IMR-90 (cell line): ENCODE measurements at regions not wholly inside any gene's neighbourhood (a gene's known extent, or its start where the extent isn't known, plus 50 kb on each side); places are given as distances from the start of the nearest gene placed in this dataset.

ENCODE experiments used
- NFE2L2 ChIP-seq: fragments of 150-350 bp; IDR thresholded peaks from 2 replicates; pipeline ENCODE4 v1.6.1; 2016; ENCODE audit warnings: low read depth, mild to moderate bottlenecking, low read length
- POLR2A ChIP-seq: IDR thresholded peaks from 2 replicates; pipeline ENCODE4 v1.6.1; 2012; ENCODE audit warnings: mild to moderate bottlenecking, low read depth, low read length
- RFX5 ChIP-seq: IDR thresholded peaks from 2 replicates; pipeline ENCODE4 v1.8.0; 2012; ENCODE audit warnings: low read depth, mild to moderate bottlenecking, low read length, moderate library complexity
- SMC3 ChIP-seq: fragments of 150-350 bp; IDR thresholded peaks from 2 replicates; pipeline ENCODE4 v1.6.1; 2016; ENCODE audit warnings: low read depth, mild to moderate bottlenecking, antibody characterized with exemption, low read length, moderate library complexity
- TF ChIP-seq, protein P1 (sequence below): conservative IDR thresholded peaks from 2 replicates; pipeline ENCODE4 v1.5.1; 2012; ENCODE audit warnings: mild to moderate bottlenecking, low read depth, low read length, improper control_type of control experiment
- TF ChIP-seq, protein P2 (sequence below): fragments of 150-350 bp; IDR thresholded peaks from 2 replicates; pipeline ENCODE4 v1.6.1; 2017; ENCODE audit warnings: mild to moderate bottlenecking, antibody characterized with exemption, low read length, low read depth

- TF ChIP-seq, protein P1, sequence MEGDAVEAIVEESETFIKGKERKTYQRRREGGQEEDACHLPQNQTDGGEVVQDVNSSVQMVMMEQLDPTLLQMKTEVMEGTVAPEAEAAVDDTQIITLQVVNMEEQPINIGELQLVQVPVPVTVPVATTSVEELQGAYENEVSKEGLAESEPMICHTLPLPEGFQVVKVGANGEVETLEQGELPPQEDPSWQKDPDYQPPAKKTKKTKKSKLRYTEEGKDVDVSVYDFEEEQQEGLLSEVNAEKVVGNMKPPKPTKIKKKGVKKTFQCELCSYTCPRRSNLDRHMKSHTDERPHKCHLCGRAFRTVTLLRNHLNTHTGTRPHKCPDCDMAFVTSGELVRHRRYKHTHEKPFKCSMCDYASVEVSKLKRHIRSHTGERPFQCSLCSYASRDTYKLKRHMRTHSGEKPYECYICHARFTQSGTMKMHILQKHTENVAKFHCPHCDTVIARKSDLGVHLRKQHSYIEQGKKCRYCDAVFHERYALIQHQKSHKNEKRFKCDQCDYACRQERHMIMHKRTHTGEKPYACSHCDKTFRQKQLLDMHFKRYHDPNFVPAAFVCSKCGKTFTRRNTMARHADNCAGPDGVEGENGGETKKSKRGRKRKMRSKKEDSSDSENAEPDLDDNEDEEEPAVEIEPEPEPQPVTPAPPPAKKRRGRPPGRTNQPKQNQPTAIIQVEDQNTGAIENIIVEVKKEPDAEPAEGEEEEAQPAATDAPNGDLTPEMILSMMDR: no peak
- TF ChIP-seq SMC3 (no peak), RFX5 (no peak), POLR2A (no peak), NFE2L2 (no peak)
- TF ChIP-seq, protein P2, sequence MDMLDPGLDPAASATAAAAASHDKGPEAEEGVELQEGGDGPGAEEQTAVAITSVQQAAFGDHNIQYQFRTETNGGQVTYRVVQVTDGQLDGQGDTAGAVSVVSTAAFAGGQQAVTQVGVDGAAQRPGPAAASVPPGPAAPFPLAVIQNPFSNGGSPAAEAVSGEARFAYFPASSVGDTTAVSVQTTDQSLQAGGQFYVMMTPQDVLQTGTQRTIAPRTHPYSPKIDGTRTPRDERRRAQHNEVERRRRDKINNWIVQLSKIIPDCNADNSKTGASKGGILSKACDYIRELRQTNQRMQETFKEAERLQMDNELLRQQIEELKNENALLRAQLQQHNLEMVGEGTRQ: no peak
These were observed 236.8 kb downstream of the ENC1 start for GRCh38 chr5:74403771-74404170.
